Head of caudate nucleus (tissue), 42 donors: ENCODE measurements at regions not wholly inside any gene's neighbourhood (a gene's known extent, or its start where the extent isn't known, plus 50 kb on each side); places are given as distances from the start of the nearest gene placed in this dataset.

Experiments used
- DNase-seq, 42 donors: peaks; one replicate each; pipeline versions ENCODE4 v3.0.0 to v3.0.0-alpha.2; 2020 to 2021; ENCODE audit warnings: mixed read lengths in 7 of 42
- intact Hi-C: fragments of 100-400 bp; cut with DNase I; formaldehyde crosslinking; loops from one replicate; pipeline ENCODE4 v1.15.0; 2022

GRCh38 chr13:111557921-111558699 is 237.7 kb downstream of the TEX29 start:
- intact Hi-C loops = no loop called here
- no peak for DNase-seq

- intact Hi-C loops = no loop called here
- no peak for DNase-seq
These were observed 238.3 kb downstream of the TEX29 start for GRCh38 chr13:111558700-111559088.

GRCh38 chr13:111559612-111560403 is 239.4 kb downstream of the TEX29 start:
- intact Hi-C loops = no loop called here

GRCh38 chr13:111561091-111561781 is 240.8 kb downstream of the TEX29 start:
- no peak for DNase-seq
- intact Hi-C loops = no loop called here

More at GRCh38 chr13:111559612-111560403, 239.4 kb downstream of the TEX29 start:
- peak in 1 of 42 donors; percentile 22 for DNase-seq

- DNase-seq = no peak
- intact Hi-C loops = no loop called here
These were observed 242.3 kb downstream of the TEX29 start for GRCh38 chr13:111562716-111563115.

GRCh38 chr13:111564606-111565005 is 244.2 kb downstream of the TEX29 start:
- DNase-seq = no peak
- intact Hi-C loops = no loop called here

GRCh38 chr13:111565400-111565799 is 245.0 kb downstream of the TEX29 start:
- intact Hi-C loops = no loop called here
- no peak for DNase-seq

GRCh38 chr13:111566567-111566966 is 246.1 kb downstream of the TEX29 start:
- intact Hi-C loops = no loop called here
- DNase-seq = no peak

- no peak for DNase-seq
- intact Hi-C loops = no loop called here
These were observed 247.2 kb downstream of the TEX29 start for GRCh38 chr13:111567637-111568036.

GRCh38 chr13:111568290-111568689 is 247.8 kb downstream of the TEX29 start:
- intact Hi-C loops = no loop called here
- no peak for DNase-seq

- no peak for DNase-seq
These were observed 250.5 kb downstream of the TEX29 start for GRCh38 chr13:111570911-111571310.

GRCh38 chr13:111572956-111573761 is 252.7 kb downstream of the TEX29 start:
- no peak for DNase-seq
- intact Hi-C loops = no loop called here

More at GRCh38 chr13:111570911-111571310, 250.5 kb downstream of the TEX29 start:
- intact Hi-C loops = no loop called here

- DNase-seq = no peak
- intact Hi-C loops = no loop called here
These were observed 253.4 kb downstream of the TEX29 start for GRCh38 chr13:111573801-111574200.

- DNase-seq = no peak
- intact Hi-C loops = no loop called here
These were observed 254.8 kb downstream of the TEX29 start for GRCh38 chr13:111575276-111575675.

GRCh38 chr13:111575719-111576118 is 255.3 kb downstream of the TEX29 start:
- intact Hi-C loops = no loop called here
- no peak for DNase-seq

GRCh38 chr13:111577208-111577828 is 256.9 kb downstream of the TEX29 start:
- no peak for DNase-seq
- intact Hi-C loops = no loop called here

GRCh38 chr13:111577956-111578605 is 257.6 kb downstream of the TEX29 start:
- no peak for DNase-seq
- intact Hi-C loops = no loop called here

- intact Hi-C loops = no loop called here
- DNase-seq = no peak
These were observed 263.7 kb downstream of the TEX29 start for GRCh38 chr13:111584101-111584672.
